ENCODE measurements at regions not wholly inside any gene's neighbourhood (a gene's known extent, or its start where the extent isn't known, plus 50 kb on each side); places are given as distances from the start of the nearest gene placed in this dataset.

- no peak overlapping the region for H3K4me3 ChIP-seq (ENCODE audit: low read depth, low read length)
- DNase-seq (ENCODE audit: low read depth), result no peak
- TF ChIP-seq CTCF (conservative IDR thresholded peaks at IDR 0.05; ENCODE audit: low read depth, low read length), result no peak
Observed at GRCh38 chr6:25173246-25173645, 105.9 kb upstream of the CARMIL1 start.

- TF ChIP-seq CTCF (conservative IDR thresholded peaks at IDR 0.05; ENCODE audit: low read depth, low read length), result no peak
- DNase-seq (ENCODE audit: low read depth), result peak; percentile 97
Observed at GRCh38 chr6:25173951-25174474, 105.2 kb upstream of the CARMIL1 start.

GRCh38 chr6:25174678-25175077 lies 104.5 kb upstream of the CARMIL1 start:
- no peak overlapping the region for H3K4me3 ChIP-seq (ENCODE audit: low read depth, low read length)
- TF ChIP-seq CTCF (conservative IDR thresholded peaks at IDR 0.05; ENCODE audit: low read depth, low read length), result no peak
- DNase-seq (ENCODE audit: low read depth), result no peak

More at GRCh38 chr6:25173951-25174474, 105.2 kb upstream of the CARMIL1 start:
- H3K4me3 ChIP-seq (ENCODE audit: low read depth, low read length), result no peak overlapping the region

GRCh38 chr6:25175196-25175595 lies 104.0 kb upstream of the CARMIL1 start:
- DNase-seq (ENCODE audit: low read depth), result peak; percentile 52
- no peak overlapping the region for H3K4me3 ChIP-seq (ENCODE audit: low read depth, low read length)
- no peak for TF ChIP-seq CTCF (conservative IDR thresholded peaks at IDR 0.05; ENCODE audit: low read depth, low read length)

- DNase-seq (ENCODE audit: low read depth), result no peak
- no peak overlapping the region for H3K4me3 ChIP-seq (ENCODE audit: low read depth, low read length)
- no peak for TF ChIP-seq CTCF (conservative IDR thresholded peaks at IDR 0.05; ENCODE audit: low read depth, low read length)
Observed at GRCh38 chr6:25175681-25176080, 103.5 kb upstream of the CARMIL1 start.

- DNase-seq (ENCODE audit: low read depth), result no peak
Observed at GRCh38 chr6:25176466-25176865, 102.7 kb upstream of the CARMIL1 start.

More at GRCh38 chr6:25176466-25176865, 102.7 kb upstream of the CARMIL1 start:
- no peak for TF ChIP-seq CTCF (conservative IDR thresholded peaks at IDR 0.05; ENCODE audit: low read depth, low read length)
- H3K4me3 ChIP-seq (ENCODE audit: low read depth, low read length), result no peak overlapping the region

Data from choroid plexus epithelial cell (primary cell).